ENCODE measurements at regions not wholly inside any gene's neighbourhood (a gene's known extent, or its start where the extent isn't known, plus 50 kb on each side); places are given as distances from the start of the nearest gene placed in this dataset.

DNA sequence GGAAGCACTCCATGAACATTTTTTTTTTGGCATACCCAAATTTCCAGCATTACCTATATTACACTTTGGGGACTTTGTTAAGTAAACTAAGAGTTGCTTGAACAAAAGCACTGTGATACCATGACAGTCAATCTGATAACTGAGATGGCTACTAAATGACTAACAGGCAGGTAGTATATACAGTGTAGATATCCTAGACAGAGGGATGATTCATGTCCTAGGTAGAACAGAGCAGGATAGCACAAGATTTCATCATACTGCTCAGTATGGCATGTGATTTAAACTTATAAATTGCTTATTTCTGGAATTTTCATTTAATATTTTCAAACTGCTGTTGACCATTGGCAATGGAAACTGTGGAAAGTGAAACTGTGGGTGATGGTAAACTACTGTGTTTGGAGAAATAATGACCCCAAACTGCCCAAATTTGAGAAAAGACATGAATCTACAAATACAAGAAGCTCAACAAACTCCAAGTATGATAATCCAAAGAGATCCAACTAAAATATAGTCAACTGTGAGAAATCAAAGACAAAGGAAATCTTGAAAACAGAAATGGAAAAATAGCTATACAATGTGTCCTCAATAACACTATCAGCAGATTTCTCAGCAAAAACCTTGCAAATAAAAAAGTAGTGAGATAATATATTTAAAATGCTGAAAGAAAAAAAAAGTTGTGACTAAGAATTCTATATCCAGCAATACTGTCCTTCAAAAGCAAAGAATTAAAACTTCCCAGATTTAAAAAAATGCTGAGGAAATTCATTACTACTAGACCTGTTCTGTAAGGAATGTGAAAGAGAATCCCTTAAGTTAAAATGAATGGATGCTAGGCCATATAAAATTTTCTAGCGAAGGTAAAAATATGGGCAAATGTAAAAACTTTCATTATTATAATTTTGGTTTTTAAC is 410.4 kb downstream of the DUSP10 start:
- H3K27me3 ChIP-seq (ENCODE audit: insufficient read depth, low read length, poor library complexity, severe bottlenecking) = no peaks in the 10 kb centered on the region
- Mint-ChIP-seq H3K4me3 (no peak overlapping the region), H3K4me1 (no peaks in the 10 kb centered on the region), H3K9me3 (peaks cover 2 to 19% (median 12%) of the 10 kb centered on the region in 5 donors), H3K36me3 (no peaks in the 10 kb centered on the region), H3K27ac (no peak overlapping the region), H3K27me3 (peaks cover 8 to 19% of the 10 kb centered on the region in 2 donors)
- H3K4me1 ChIP-seq (ENCODE audit: insufficient read depth, low read length) = no peaks in the 10 kb centered on the region
- ChIA-PET POLR2A (no interaction called here), CTCF (no interaction called here)
- no peak for DNase-seq
- no peaks in the 10 kb centered on the region for H3K36me3 ChIP-seq (ENCODE audit: insufficient read depth, low read length)
- no peak overlapping the region for H3K27ac ChIP-seq (ENCODE audit: low read depth, low read length)
- H3K9me3 ChIP-seq (ENCODE audit: low read length) = no peaks in the 10 kb centered on the region
- H3K4me3 ChIP-seq (ENCODE audit: low read length) = no peak overlapping the region

DNA sequence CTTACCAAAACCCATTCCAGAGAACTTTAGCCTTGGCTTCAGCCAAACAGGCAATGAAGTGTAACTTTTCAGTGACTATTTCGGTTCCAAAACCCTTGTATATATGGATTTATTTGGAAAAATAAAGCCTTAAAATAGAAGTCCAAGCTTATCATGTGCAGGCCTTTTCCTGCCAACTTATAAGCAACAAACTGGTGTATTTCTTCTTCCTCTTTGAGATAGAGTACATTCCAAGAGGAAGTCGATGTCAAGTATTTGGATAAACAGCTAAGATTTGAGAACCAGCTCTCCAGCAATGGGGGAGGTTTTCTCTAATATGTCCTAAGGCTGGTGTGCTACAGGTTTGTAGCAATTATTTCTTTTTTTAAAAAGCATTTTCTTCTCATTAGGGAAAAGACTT is 407.8 kb downstream of the DUSP10 start:
- ChIA-PET POLR2A (no interaction called here), CTCF (no interaction called here)
- Mint-ChIP-seq H3K9me3 (peaks cover 2 to 19% (median 12%) of the 10 kb centered on the region in 5 donors), H3K27ac (no peak overlapping the region), H3K4me3 (no peak overlapping the region), H3K27me3 (peaks cover 6 to 8% of the 10 kb centered on the region in 2 donors), H3K36me3 (no peaks in the 10 kb centered on the region), H3K4me1 (no peaks in the 10 kb centered on the region)
- Histone ChIP-seq H3K27ac (ENCODE audit: low read depth, low read length) (no peak overlapping the region), H3K4me3 (ENCODE audit: low read length) (no peak overlapping the region), H3K9me3 (ENCODE audit: low read length) (no peaks in the 10 kb centered on the region), H3K4me1 (ENCODE audit: insufficient read depth, low read length) (no peaks in the 10 kb centered on the region), H3K36me3 (ENCODE audit: insufficient read depth, low read length) (no peaks in the 10 kb centered on the region), H3K27me3 (ENCODE audit: insufficient read depth, low read length, poor library complexity, severe bottlenecking) (no peaks in the 10 kb centered on the region)
- no peak for DNase-seq

DNA sequence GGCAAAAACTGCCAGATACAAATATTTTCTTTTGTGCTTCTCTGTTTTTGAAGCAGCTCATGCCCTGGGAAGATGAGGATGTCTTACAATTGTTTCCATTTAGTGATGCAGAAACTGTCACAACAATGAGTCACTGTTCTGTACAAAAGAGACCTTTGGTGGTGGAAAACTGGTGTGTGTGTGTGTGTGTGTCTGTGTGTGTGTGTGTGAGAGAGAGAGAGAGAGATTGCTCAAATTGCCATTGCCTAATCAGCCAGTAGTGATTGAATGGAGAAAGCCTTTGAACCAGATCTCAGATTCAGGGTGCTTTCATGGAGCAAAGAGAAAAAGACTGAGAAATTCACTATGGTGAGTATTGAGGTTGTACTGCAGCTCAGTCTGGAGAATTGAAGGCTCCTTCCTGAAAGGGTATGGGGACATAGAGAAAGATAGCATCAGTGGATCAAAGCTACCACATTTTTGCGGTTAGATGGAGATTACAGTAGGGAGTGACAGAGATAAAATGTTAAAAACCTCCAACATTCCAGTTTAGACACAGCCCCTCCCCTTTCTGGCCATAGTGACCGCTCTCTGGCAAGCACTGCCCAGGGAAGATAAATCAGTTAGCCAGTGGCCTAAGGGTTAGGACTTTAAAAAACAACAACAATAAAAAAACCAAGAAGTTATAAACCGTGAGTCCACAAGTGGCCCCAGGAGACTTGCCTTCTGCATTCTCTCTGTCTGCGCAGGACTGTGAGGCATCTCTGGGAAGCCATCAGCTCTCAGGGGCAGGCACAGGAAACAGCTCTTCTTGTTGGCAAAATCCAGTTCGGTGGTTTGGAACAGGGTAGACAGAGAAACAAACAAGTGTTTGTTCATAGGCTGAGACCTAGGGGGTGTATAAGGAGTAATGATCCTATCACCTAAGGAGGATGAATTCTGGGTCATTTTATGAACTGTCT is 406.5 kb downstream of the DUSP10 start:
- no peak overlapping the region for H3K4me3 Mint-ChIP-seq
- Histone ChIP-seq H3K9me3 (ENCODE audit: low read length) (no peaks in the 10 kb centered on the region), H3K4me1 (ENCODE audit: insufficient read depth, low read length) (no peaks in the 10 kb centered on the region), H3K27me3 (ENCODE audit: insufficient read depth, low read length, poor library complexity, severe bottlenecking) (no peaks in the 10 kb centered on the region), H3K36me3 (ENCODE audit: insufficient read depth, low read length) (no peaks in the 10 kb centered on the region), H3K4me3 (ENCODE audit: low read length) (no peak overlapping the region), H3K27ac (ENCODE audit: low read depth, low read length) (no peak overlapping the region)
- peaks cover 2 to 15% (median 12%) of the 10 kb centered on the region in 5 donors for H3K9me3 Mint-ChIP-seq
- no peak overlapping the region for H3K27ac Mint-ChIP-seq
- H3K27me3 Mint-ChIP-seq = peaks cover 6 to 13% of the 10 kb centered on the region in 2 donors
- peaks cover 0 to 3% (median 0%) of the 10 kb centered on the region in 3 donors for H3K36me3 Mint-ChIP-seq
- no peaks in the 10 kb centered on the region for H3K4me1 Mint-ChIP-seq
- CTCF ChIA-PET = no interaction called here
- POLR2A ChIA-PET = no interaction called here
- DNase-seq = no peak

- Histone ChIP-seq H3K36me3 (ENCODE audit: insufficient read depth, low read length) (no peaks in the 10 kb centered on the region), H3K27ac (ENCODE audit: low read depth, low read length) (no peak overlapping the region), H3K4me1 (ENCODE audit: insufficient read depth, low read length) (no peaks in the 10 kb centered on the region), H3K9me3 (ENCODE audit: low read length) (no peaks in the 10 kb centered on the region), H3K4me3 (ENCODE audit: low read length) (no peak overlapping the region), H3K27me3 (ENCODE audit: insufficient read depth, low read length, poor library complexity, severe bottlenecking) (no peaks in the 10 kb centered on the region)
- Mint-ChIP-seq H3K4me1 (no peaks in the 10 kb centered on the region), H3K9me3 (peaks cover 2 to 12% (median 7%) of the 10 kb centered on the region in 5 donors), H3K36me3 (peaks cover 0 to 3% (median 0%) of the 10 kb centered on the region in 3 donors), H3K4me3 (no peak overlapping the region), H3K27ac (no peak overlapping the region), H3K27me3 (peaks cover 6 to 13% of the 10 kb centered on the region in 2 donors)
- ChIA-PET CTCF (no interaction called here), POLR2A (no interaction called here)
- no peak for DNase-seq
Measured at GRCh38 chr1:221336126-221336525, 405.8 kb downstream of the DUSP10 start.

- H3K27ac ChIP-seq (ENCODE audit: low read depth, low read length) = no peak overlapping the region
- H3K9me3 Mint-ChIP-seq = peaks cover 0 to 7% (median 2%) of the 10 kb centered on the region in 5 donors
- H3K36me3 ChIP-seq (ENCODE audit: insufficient read depth, low read length) = no peaks in the 10 kb centered on the region
- ChIA-PET POLR2A (no interaction called here), CTCF (no interaction called here)
- no peaks in the 10 kb centered on the region for H3K27me3 ChIP-seq (ENCODE audit: insufficient read depth, low read length, poor library complexity, severe bottlenecking)
- no peak overlapping the region for H3K27ac Mint-ChIP-seq
- H3K36me3 Mint-ChIP-seq = peaks cover 0 to 3% (median 0%) of the 10 kb centered on the region in 3 donors
- H3K4me3 Mint-ChIP-seq = no peak overlapping the region
- H3K4me1 ChIP-seq (ENCODE audit: insufficient read depth, low read length) = no peaks in the 10 kb centered on the region
- no peak for DNase-seq
- H3K4me3 ChIP-seq (ENCODE audit: low read length) = no peak overlapping the region
- H3K4me1 Mint-ChIP-seq = no peaks in the 10 kb centered on the region
- peaks cover 6 to 13% of the 10 kb centered on the region in 2 donors for H3K27me3 Mint-ChIP-seq
- H3K9me3 ChIP-seq (ENCODE audit: low read length) = no peaks in the 10 kb centered on the region
Measured at GRCh38 chr1:221337106-221337505, 404.8 kb downstream of the DUSP10 start.

GRCh38 chr1:221343136-221343535 is 398.8 kb downstream of the DUSP10 start:
- Histone ChIP-seq H3K36me3 (ENCODE audit: insufficient read depth, low read length) (no peaks in the 10 kb centered on the region), H3K4me1 (ENCODE audit: insufficient read depth, low read length) (no peaks in the 10 kb centered on the region), H3K9me3 (ENCODE audit: low read length) (no peaks in the 10 kb centered on the region), H3K27ac (ENCODE audit: low read depth, low read length) (no peak overlapping the region), H3K4me3 (ENCODE audit: low read length) (no peak overlapping the region), H3K27me3 (ENCODE audit: insufficient read depth, low read length, poor library complexity, severe bottlenecking) (no peaks in the 10 kb centered on the region)
- H3K4me1 Mint-ChIP-seq = no peaks in the 10 kb centered on the region
- no peak overlapping the region for H3K4me3 Mint-ChIP-seq
- H3K9me3 Mint-ChIP-seq = no peaks in the 10 kb centered on the region
- H3K36me3 Mint-ChIP-seq = peaks cover 0 to 3% (median 0%) of the 10 kb centered on the region in 3 donors
- no peak overlapping the region for H3K27ac Mint-ChIP-seq
- ChIA-PET POLR2A (no interaction called here), CTCF (no interaction called here)
- peaks cover 4 to 16% of the 10 kb centered on the region in 2 donors for H3K27me3 Mint-ChIP-seq
- DNase-seq = no peak

DNA sequence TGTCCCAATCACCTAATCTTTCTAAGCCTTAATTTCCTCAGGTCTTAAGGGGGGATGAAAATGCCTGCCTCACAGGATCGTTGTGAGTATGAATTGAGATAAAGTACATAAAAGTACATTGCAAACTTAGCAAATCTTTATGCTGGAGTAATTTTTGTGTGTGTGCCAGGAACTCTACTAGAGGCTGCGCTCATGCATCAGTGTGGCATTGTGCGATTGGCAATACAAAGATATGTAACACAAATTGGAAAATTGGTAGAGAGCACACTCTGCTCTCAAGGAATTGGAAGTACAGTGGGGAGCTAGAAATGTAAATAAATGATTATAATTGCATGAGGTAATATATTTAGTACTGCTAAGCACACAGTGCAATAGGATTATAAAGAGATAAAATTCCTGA is 398.3 kb downstream of the DUSP10 start:
- POLR2A ChIA-PET = no interaction called here
- Histone ChIP-seq H3K4me3 (ENCODE audit: low read length) (no peak overlapping the region), H3K27ac (ENCODE audit: low read depth, low read length) (no peak overlapping the region), H3K27me3 (ENCODE audit: insufficient read depth, low read length, poor library complexity, severe bottlenecking) (no peaks in the 10 kb centered on the region), H3K4me1 (ENCODE audit: insufficient read depth, low read length) (no peaks in the 10 kb centered on the region), H3K9me3 (ENCODE audit: low read length) (no peaks in the 10 kb centered on the region), H3K36me3 (ENCODE audit: insufficient read depth, low read length) (no peaks in the 10 kb centered on the region)
- no peaks in the 10 kb centered on the region for H3K9me3 Mint-ChIP-seq
- no peak overlapping the region for H3K4me3 Mint-ChIP-seq
- H3K27ac Mint-ChIP-seq = no peak overlapping the region
- CTCF ChIA-PET = no interaction called here
- H3K27me3 Mint-ChIP-seq = peaks cover 5 to 16% of the 10 kb centered on the region in 2 donors
- H3K4me1 Mint-ChIP-seq = no peaks in the 10 kb centered on the region
- H3K36me3 Mint-ChIP-seq = peaks cover 0 to 3% (median 0%) of the 10 kb centered on the region in 3 donors
- no peak for DNase-seq

GRCh38 chr1:221344693-221345092 is 397.2 kb downstream of the DUSP10 start:
- ChIA-PET CTCF (no interaction called here), POLR2A (interaction anchor here (0.6 kb wide), 1 partner anchor 645 kb away, joined by 3 read pairs; no protein-coding TSS in a partner anchor)
- H3K27me3 Mint-ChIP-seq = peaks cover 6 to 8% of the 10 kb centered on the region in 2 donors
- no peak overlapping the region for H3K4me3 Mint-ChIP-seq
- Histone ChIP-seq H3K4me3 (ENCODE audit: low read length) (no peak overlapping the region), H3K27ac (ENCODE audit: low read depth, low read length) (no peak overlapping the region), H3K27me3 (ENCODE audit: insufficient read depth, low read length, poor library complexity, severe bottlenecking) (no peaks in the 10 kb centered on the region), H3K36me3 (ENCODE audit: insufficient read depth, low read length) (no peaks in the 10 kb centered on the region), H3K9me3 (ENCODE audit: low read length) (no peaks in the 10 kb centered on the region), H3K4me1 (ENCODE audit: insufficient read depth, low read length) (no peaks in the 10 kb centered on the region)
- H3K4me1 Mint-ChIP-seq = no peaks in the 10 kb centered on the region
- H3K27ac Mint-ChIP-seq = no peak overlapping the region
- no peaks in the 10 kb centered on the region for H3K9me3 Mint-ChIP-seq
- no peak for DNase-seq
- no peaks in the 10 kb centered on the region for H3K36me3 Mint-ChIP-seq

Measured in CD8-positive, alpha-beta memory T cell (primary cell).